Lung (tissue), 11 donors: ENCODE measurements at regions not wholly inside any gene's neighbourhood (a gene's known extent, or its start where the extent isn't known, plus 50 kb on each side); places are given as distances from the start of the nearest gene placed in this dataset.

Experiments
- ATAC-seq: fragments of 200-7000 bp; cut with Tn5 transposase; one replicate; pipeline ENCODE4 v1.9.1; 2020; ENCODE audit warnings: moderate number of reproducible peaks; ENCODE audit not compliant: insufficient read depth, low FRiP score
- DNase-seq, 3 donors: peaks; one replicate each; pipeline ENCODE4 v3.0.0-alpha.2; 2013 to 2017
- H3K27ac ChIP-seq, 2 donors: one replicate each; pipeline ENCODE4 v1.5.1; 2013; ENCODE audit warnings: mild to moderate bottlenecking in 2 of 2, moderate library complexity in 2 of 2, control low read depth in 1 of 2, inconsistent platforms in 1 of 2, low read depth in 1 of 2, low read length in 1 of 2
- H3K27me3 ChIP-seq, 3 donors: one replicate each; pipeline ENCODE4 v1.5.1; 2013; ENCODE audit warnings: low read length in 2 of 3; ENCODE audit not compliant: control insufficient read depth in 3 of 3, insufficient read depth in 3 of 3
- H3K36me3 ChIP-seq, 4 donors: one replicate each; pipeline ENCODE4 v1.5.1; 2013; ENCODE audit warnings: low read length in 4 of 4, mild to moderate bottlenecking in 1 of 4, moderate library complexity in 1 of 4; ENCODE audit not compliant: control insufficient read depth in 4 of 4, insufficient read depth in 4 of 4
- H3K4me1 ChIP-seq, 5 donors: one replicate each; pipeline ENCODE4 v1.5.1; 2013; ENCODE audit warnings: low read length in 5 of 5, mild to moderate bottlenecking in 2 of 5, moderate library complexity in 1 of 5; ENCODE audit not compliant: control insufficient read depth in 5 of 5, insufficient read depth in 5 of 5
- H3K4me3 ChIP-seq: one replicate; pipeline ENCODE4 v1.5.1; 2013; ENCODE audit warnings: mild to moderate bottlenecking, control low read depth, moderate library complexity
- H3K9ac ChIP-seq, 2 donors: one replicate each; pipeline ENCODE4 v1.5.1; 2013; ENCODE audit warnings: low read length in 2 of 2, control low read depth in 1 of 2; ENCODE audit not compliant: insufficient read depth in 1 of 2
- H3K9me3 ChIP-seq, 4 donors: one replicate each; pipeline ENCODE4 v1.5.1; 2013; ENCODE audit warnings: low read length in 3 of 4, mild to moderate bottlenecking in 1 of 4, moderate library complexity in 1 of 4; ENCODE audit not compliant: control insufficient read depth in 4 of 4, insufficient read depth in 3 of 4
- CTCF ChIP-seq: IDR thresholded peaks from 2 replicates; pipeline ENCODE4 v1.5.1; 2012; ENCODE audit warnings: mild to moderate bottlenecking; ENCODE audit errors: control extremely low read depth, extremely low read depth
- WGBS, 2 donors: extraction: QIAGEN DNeasy Blood & Tissue Kit; methylation state at CpG; one replicate each; pipeline ENCODE4 v1.1.7; 2013; 5-methylcytosine and 5-hydroxymethylcytosine counted together
- donor health status: control.
- donor health status: control.
- donor health status: Bipolar disorder and iron deficiency.
- donor health status: healthy.
- donor health status: DM: yes; HTN: yes; CAD: no.

GRCh38 chr7:156220701-156221100 lies 408.4 kb upstream of the SHH start:
- Histone ChIP-seq H3K9me3 (peaks cover 0 to 7% (median 5%) of the 10 kb centered on the region in 4 donors), H3K27me3 (no peaks in the 10 kb centered on the region), H3K4me1 (no peaks in the 10 kb centered on the region), H3K9ac (no peak overlapping the region), H3K4me3 (no peak overlapping the region), H3K27ac (no peak overlapping the region), H3K36me3 (no peaks in the 10 kb centered on the region)
- 82 to 84% methylated on average over 10 of the region's 10 CpGs for WGBS, 2 donors
- no peak for TF ChIP-seq CTCF
- DNase-seq (no peak), ATAC-seq (no peak)

DNA sequence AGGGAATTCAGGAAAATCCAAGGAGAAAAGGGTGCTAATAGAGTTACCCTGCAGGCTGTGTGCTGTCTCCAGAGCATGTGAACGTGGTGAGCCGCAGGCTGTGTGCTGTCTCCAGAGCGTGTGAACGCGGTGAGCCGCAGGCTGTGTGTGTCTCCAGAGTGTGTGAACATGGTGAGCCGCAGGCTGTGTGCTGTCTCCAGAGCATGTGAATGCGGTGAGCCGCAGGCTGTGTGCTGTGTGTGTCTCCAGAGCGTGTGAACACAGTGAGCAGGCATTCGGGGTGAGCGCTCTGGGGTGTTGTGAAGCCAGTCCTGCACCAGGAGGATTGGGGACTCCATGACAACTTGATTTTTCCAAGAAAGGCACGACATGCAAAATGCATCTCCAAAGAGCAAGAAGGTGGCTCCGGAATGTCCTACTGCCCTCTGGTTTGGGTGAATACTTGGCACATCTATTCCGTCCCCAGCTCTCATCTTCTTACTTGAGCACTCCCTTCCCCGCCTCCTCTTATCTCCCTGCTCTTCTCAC lies 407.9 kb upstream of the SHH start:
- whole genome bisulfite sequencing, 2 donors = 87 to 89% methylated on average over 16 of the region's 16 CpGs

GRCh38 chr7:156219307-156220077 lies 407.2 kb upstream of the SHH start:
- 84 to 94% methylated on average over 18 of the region's 18 CpGs for WGBS, 2 donors
- no peak overlapping the region for H3K27ac ChIP-seq
- H3K4me1 ChIP-seq = no peaks in the 10 kb centered on the region
- H3K4me3 ChIP-seq = no peak overlapping the region
- ATAC-seq = no peak
- no peak overlapping the region for H3K9ac ChIP-seq
- DNase-seq = no peak
- H3K9me3 ChIP-seq = peaks cover 0 to 3% (median under 1%) of the 10 kb centered on the region in 4 donors
- TF ChIP-seq CTCF = no peak
- no peaks in the 10 kb centered on the region for H3K27me3 ChIP-seq
- H3K36me3 ChIP-seq = no peaks in the 10 kb centered on the region

More for the DNA sequence above, 407.9 kb upstream of the SHH start:
- no peaks in the 10 kb centered on the region for H3K36me3 ChIP-seq
- no peaks in the 10 kb centered on the region for H3K4me1 ChIP-seq
- no peak overlapping the region for H3K9ac ChIP-seq
- peak; percentile 4 for ATAC-seq
- TF ChIP-seq CTCF = no peak
- no peak overlapping the region for H3K4me3 ChIP-seq
- DNase-seq = no peak
- no peak overlapping the region for H3K27ac ChIP-seq
- no peaks in the 10 kb centered on the region for H3K27me3 ChIP-seq
- H3K9me3 ChIP-seq = peaks cover 0 to 7% (median 3%) of the 10 kb centered on the region in 4 donors
